Prostate gland (tissue), 2 donors: ENCODE measurements at regions not wholly inside any gene's neighbourhood (a gene's known extent, or its start where the extent isn't known, plus 50 kb on each side); places are given as distances from the start of the nearest gene placed in this dataset.

ENCODE experiments used
- DNase-seq: peaks from one replicate; pipeline ENCODE4 v3.0.0-alpha.2; 2019; ENCODE audit warnings: low spot score
- H3K27ac ChIP-seq, 2 donors: fragments of 200-600 bp; sonication (generic); 2 replicates each; pipeline ENCODE4 v1.5.1; 2017 to 2019
- H3K27me3 ChIP-seq: fragments of 200-600 bp; sonication (generic); replicated peaks from 2 replicates; pipeline ENCODE4 v1.5.1; 2019; ENCODE audit not compliant: insufficient read depth
- H3K36me3 ChIP-seq, 2 donors: fragments of 200-600 bp; sonication (generic); 1 replicate in 1 of 2; 2 replicates in 1 of 2; pipeline versions ENCODE4 v1.5.1 to v1.8.1; 2017 to 2019
- H3K4me1 ChIP-seq: fragments of 200-600 bp; sonication (generic); replicated peaks from 2 replicates; pipeline ENCODE4 v1.5.1; 2019
- H3K4me3 ChIP-seq, 2 donors: fragments of 200-600 bp; sonication (generic); 2 replicates each; pipeline ENCODE4 v1.5.1; 2017 to 2019
- H3K9me3 ChIP-seq: fragments of 200-600 bp; sonication (generic); 2 replicates; pipeline ENCODE4 v1.5.1; 2017
- CTCF ChIP-seq, 4 experiments: fragments of 200-600 bp in 2 of 4; fragments of 450-650 bp in 2 of 4; sonication (generic) in 2 of 4; IDR thresholded peaks; 1 replicate in 3 of 4; 2 replicates in 1 of 4; pipeline ENCODE4 v1.5.1; 2016 to 2019; ENCODE audit warnings: antibody characterized with exemption in 4 of 4, mild to moderate bottlenecking in 2 of 4, moderate library complexity in 2 of 4
- POLR2A ChIP-seq: fragments of 450-650 bp; IDR thresholded peaks from one replicate; pipeline ENCODE4 v1.6.1; 2016; ENCODE audit warnings: antibody characterized with exemption, mild to moderate bottlenecking
- POLR2AphosphoS5 ChIP-seq: sonication (generic); formaldehyde crosslinking; IDR thresholded peaks from one replicate; pipeline ENCODE4 v1.6.1; 2017; ENCODE audit warnings: antibody characterized with exemption
- WGBS: methylation state at CpG from one replicate; pipeline ENCODE4 v1.1.5; 2018; 5-methylcytosine and 5-hydroxymethylcytosine counted together
- intact Hi-C: fragments of 100-400 bp; cut with DNase I; formaldehyde crosslinking; loops from one replicate; pipeline ENCODE4 v1.14.2; 2022

- Histone ChIP-seq H3K36me3 (no peaks in the 10 kb centered on the region), H3K4me1 (no peaks in the 10 kb centered on the region), H3K4me3 (no peak overlapping the region), H3K27me3 (no peaks in the 10 kb centered on the region), H3K27ac (no peak overlapping the region), H3K9me3 (no peaks in the 10 kb centered on the region)
- intact Hi-C loops: no loop called here
- no peak for DNase-seq
- TF ChIP-seq CTCF (IDR thresholded peaks at IDR 0.05) (no peak), POLR2AphosphoS5 (no peak), POLR2A (no peak)
- 83% methylated on average over 1 of the region's 1 CpG for WGBS
These were observed 73.5 kb upstream of the NGF start for GRCh38 chr1:115411371-115412063.

- Histone ChIP-seq H3K4me1 (no peaks in the 10 kb centered on the region), H3K27me3 (no peaks in the 10 kb centered on the region), H3K4me3 (no peak overlapping the region), H3K36me3 (no peaks in the 10 kb centered on the region), H3K9me3 (no peaks in the 10 kb centered on the region), H3K27ac (no peak overlapping the region)
- intact Hi-C loops: no loop called here
- DNase-seq: no peak
- TF ChIP-seq POLR2AphosphoS5 (no peak), CTCF (IDR thresholded peaks at IDR 0.05) (no peak), POLR2A (no peak)
- WGBS: 68% methylated on average over 7 of the region's 7 CpGs
These were observed 71.3 kb upstream of the NGF start for GRCh38 chr1:115409094-115410015.

GRCh38 chr1:115408533-115408932, 70.5 kb upstream of the NGF start:
- DNase-seq: no peak
- H3K4me1 ChIP-seq: no peaks in the 10 kb centered on the region
- no peak for TF ChIP-seq CTCF (IDR thresholded peaks at IDR 0.05)
- TF ChIP-seq POLR2AphosphoS5: no peak
- TF ChIP-seq POLR2A: no peak
- no peaks in the 10 kb centered on the region for H3K36me3 ChIP-seq
- no peak overlapping the region for H3K4me3 ChIP-seq
- H3K27me3 ChIP-seq: no peaks in the 10 kb centered on the region
- no peak overlapping the region for H3K27ac ChIP-seq
- intact Hi-C loops: no loop called here
- 89% methylated on average over 1 of the region's 1 CpG for WGBS
- H3K9me3 ChIP-seq: no peaks in the 10 kb centered on the region

- H3K4me3 ChIP-seq: no peak overlapping the region
- no peaks in the 10 kb centered on the region for H3K4me1 ChIP-seq
- no peak overlapping the region for H3K27ac ChIP-seq
- DNase-seq: no peak
- no peaks in the 10 kb centered on the region for H3K9me3 ChIP-seq
- no peak for TF ChIP-seq POLR2AphosphoS5
- TF ChIP-seq CTCF (IDR thresholded peaks at IDR 0.05): no peak
- TF ChIP-seq POLR2A: no peak
- 74% methylated on average over 2 of the region's 2 CpGs for WGBS
- intact Hi-C loops: no loop called here
- H3K27me3 ChIP-seq: no peaks in the 10 kb centered on the region
- H3K36me3 ChIP-seq: no peaks in the 10 kb centered on the region
These were observed 66.9 kb upstream of the NGF start for GRCh38 chr1:115404911-115405310.
